NK-92 treated with Interleukin-12 subunit alpha and Interleukin-12 subunit beta, amount 100 ng/mL, for 24 hours (cell line): ENCODE measurements at regions not wholly inside any gene's neighbourhood (a gene's known extent, or its start where the extent isn't known, plus 50 kb on each side); places are given as distances from the start of the nearest gene placed in this dataset.
"Not testable (repeated sequence)": the region's sequence is repeated elsewhere in the genome, so short reads cannot be mapped to it uniquely, and the experiment has no call there.

ENCODE experiments used
- DNase-seq: peaks from one replicate; lab custom pipeline; 2025; lab: John Stamatoyannopoulos, UW

DNA sequence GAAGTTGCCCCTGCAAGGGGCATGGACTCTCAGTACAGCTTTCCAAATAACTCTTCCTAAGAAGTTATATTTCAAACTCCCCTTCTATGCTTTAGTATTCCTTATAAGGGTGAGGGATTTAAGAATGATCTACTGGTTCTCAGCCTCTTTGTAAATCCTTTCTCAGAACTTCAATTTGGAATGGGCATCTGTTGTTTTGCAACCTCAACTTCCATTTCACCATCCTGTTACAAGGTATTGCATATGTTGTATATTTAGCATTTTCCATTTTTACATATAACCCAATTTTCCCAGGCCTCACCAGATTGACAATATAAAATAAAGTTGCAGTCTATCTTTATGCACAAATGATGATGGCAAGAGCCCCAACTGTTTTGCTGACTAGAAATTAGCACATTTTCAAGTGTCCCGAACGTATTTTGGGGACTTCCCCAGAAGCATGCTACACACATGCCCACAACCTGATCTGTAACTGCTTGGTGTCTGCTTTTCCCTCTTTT lies 154.9 kb upstream of the CARMIL1 start:
- DNase-seq, result no peak

DNA sequence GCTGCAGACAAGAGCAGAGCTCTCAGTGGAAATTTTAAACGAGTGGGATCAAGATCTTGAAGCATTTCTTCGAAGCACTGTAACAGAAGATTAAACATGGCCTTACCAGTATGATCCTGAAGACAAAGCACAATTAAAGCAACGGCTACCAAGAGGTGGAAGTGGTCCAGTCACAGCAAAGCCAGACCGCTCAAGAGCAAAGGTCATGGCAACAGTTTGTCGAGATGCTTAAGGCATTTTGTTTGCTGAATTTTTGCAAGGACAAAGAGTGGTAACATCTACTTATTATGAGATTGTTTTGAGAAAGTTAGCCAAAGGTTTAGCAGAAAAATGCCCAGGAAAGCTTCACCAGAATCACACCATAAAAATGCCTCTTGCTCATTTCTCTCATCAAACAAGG lies 153.4 kb upstream of the CARMIL1 start:
- DNase-seq, result no peak

DNA sequence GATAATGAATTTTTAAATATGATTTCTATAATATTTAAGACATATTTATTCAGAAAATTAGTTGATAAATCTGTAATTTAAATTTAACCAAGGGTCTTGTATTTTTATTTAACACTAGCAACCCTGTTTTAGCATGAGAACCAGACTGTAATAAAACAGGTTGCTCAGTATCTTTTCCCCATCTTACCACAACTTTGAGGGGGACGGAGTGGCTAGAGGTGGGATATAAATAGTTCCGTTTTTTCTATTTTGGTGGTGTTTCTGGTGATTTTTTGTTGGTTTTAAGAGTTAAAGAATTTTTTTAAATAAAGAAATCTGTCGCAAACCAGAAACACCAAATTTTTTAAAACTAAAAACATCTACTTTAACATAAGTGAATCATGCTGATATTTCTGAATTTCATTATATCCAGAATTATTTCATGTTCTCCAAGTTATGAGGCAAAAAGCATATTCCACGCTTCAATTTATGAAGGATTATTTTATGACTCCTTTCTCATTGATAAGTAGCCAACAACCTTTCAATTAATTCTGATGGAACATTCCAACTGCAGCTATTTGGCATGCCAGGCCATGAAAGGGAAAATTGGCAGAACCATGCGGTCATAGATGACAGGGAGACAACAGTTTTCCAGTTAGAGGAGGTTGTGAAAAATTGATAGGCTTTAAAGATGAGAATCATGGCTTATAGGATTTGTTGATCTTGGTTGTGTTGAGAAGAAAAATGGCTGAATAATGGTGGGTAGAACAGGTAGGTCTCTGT lies 151.9 kb upstream of the CARMIL1 start:
- no peak for DNase-seq

DNA sequence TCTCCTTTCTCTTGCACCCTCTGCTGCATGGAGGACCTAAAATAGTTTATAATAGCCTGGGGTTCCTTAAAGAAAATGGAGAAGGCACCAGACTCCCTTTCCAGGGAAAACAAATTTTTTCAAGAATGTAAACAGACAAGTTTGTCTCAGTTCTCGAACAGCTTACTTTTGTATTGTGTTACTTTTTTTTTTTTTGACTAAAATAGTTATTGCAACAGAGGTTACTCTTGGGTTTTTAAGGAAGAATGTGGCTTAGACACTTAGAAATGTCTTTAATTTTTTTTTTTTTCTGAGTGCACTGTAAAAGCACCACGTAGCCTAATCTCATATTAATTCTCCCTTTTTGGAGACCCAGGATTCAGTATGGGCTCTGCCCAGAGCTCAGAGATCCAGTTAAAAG lies 148.7 kb upstream of the CARMIL1 start:
- no peak for DNase-seq

DNA sequence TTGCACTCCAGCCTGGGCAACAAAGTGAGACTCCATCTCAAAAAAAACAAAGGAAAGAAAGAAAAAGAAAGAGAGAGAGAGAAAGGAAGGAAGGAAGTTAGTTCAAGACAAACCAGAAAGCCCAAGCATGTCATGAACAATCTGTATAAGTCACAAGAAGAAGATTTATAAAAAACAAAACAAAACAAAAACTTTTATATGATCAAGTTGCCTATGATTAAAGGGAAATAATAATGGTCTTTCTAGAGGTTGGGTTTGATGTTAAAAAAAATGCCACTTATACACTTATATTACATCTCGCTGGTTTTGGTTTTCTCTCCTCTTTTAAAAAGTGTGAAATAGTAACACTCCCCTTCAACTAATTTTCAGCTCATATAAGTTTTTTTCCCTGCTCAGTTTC lies 146.2 kb upstream of the CARMIL1 start:
- no peak for DNase-seq

DNA sequence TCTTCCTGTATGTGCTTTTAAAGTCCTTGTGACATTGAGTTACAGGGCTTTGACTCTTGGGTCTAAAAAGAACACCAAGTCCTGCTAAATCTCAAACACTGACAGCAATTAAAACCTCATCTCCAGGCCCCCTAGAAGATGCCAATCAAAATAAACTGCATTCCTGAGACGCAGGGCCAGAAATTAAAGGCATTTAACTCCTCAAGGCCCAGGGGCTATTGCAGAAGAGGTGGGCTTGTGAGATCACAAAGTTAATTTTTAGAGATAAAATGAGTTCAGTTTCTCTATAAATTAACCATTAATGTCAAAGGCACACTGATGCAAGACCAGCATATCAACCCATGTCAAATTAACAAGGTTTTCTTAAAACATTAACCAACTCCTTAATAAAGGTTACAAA lies 145.6 kb upstream of the CARMIL1 start:
- no peak for DNase-seq

DNA sequence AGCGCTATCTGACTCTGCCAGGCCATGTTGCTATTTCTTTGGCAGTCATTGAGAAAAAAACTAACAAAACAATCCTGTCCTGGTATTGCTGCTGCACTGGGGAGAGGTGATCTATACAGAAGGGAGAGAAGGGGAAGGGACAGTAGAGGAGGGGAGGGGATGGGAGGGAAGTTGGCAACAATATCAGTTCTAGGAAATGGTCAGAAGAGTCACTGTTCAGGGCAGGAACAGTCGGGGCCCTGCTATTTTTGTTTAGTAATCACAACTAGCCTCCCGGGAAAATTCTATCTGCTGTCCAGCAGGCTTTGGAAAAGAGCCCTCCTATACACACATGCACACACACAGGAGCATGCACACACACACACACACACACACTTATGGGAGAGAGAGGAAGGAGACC lies 142.3 kb upstream of the CARMIL1 start:
- peak; percentile 14 for DNase-seq

DNA sequence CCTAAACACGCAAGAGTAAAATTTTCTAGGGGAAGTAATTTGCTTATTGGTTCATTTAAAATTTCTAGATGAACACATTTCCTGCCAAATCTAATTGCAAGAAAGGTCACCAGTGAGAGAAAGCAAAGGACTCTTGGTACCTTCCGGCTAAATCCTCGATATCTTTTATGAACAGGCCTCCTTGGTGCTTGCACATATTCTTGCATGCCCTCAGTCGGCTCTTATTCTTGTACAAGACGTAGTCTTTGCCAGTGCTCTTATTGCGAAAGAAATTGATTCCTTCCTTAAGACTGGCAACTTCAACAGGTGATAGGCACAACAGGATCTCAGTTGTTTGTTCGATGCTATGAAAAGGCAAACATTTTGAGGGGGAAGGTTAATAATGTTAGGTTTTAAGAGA lies 141.7 kb upstream of the CARMIL1 start:
- no peak for DNase-seq

DNA sequence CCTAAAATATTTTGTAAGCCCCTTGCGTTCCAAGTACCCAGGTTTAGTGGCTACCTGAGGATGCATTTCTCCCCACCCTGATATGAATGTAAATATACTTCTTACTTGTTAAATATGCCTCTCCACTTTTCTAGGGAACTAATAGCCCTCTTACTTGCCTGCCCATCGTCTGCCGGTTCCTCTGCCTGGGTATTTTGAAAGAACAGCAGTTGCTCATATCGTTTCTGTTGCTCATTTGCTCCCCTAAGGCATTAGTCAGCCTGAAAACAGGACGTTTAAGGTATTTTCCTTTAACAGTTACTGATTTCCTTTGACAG lies 141.3 kb upstream of the CARMIL1 start:
- peak; percentile 64 for DNase-seq

DNA sequence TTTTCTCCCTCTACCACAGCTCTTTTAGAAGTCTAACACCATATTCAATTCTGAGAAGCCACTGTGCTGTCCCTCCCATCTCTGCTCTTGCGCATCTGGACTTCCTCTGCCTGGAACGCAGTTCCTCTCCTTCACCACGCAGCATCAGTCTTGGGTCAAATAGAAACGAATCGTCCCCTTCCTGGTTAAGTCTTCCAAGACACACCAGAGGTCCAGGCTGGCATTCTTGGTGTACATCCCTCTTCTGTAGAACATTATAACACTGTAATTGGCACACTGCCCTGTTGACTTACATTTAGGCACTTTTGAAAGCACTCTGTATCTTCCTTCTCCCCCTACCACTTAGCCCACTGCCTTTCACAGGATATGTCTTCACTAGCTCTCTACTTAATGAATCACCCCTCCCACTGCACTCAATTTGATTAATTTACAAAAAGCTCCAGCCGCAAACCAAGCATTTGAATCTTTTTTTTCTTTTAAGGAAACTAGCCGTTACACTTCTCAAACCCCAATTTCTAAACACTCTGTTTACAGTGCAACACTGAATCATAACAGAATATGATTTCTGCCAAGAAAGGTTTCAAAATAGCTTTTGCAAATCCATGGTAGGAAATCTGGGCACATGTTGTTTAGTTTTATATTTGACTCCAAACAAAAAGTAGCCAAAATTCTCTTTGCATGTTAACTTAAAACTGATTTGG lies 140.8 kb upstream of the CARMIL1 start:
- peak; percentile 71 for DNase-seq

DNA sequence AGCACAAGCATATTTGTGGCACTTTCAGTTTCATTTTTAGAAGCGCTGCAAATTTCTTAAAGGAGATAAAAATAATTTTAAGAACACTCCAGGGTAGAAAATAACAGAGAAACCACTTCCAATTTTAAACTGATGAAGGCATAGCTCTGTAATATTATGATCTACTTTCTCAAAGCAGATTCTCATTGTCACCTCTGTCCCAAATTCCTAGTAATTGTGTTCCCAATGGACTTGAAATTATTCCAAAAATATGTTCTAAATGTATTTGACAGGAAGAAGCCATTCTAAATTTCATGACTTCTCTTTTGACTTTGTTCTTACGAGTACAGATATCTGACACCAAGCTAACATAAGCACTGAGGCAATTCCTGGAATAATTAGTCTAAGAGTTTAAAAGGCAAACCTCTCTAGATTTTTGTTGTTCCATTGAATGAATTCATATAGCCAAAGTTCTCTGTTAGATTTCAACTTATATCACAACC lies 140.2 kb upstream of the CARMIL1 start:
- no peak for DNase-seq

DNA sequence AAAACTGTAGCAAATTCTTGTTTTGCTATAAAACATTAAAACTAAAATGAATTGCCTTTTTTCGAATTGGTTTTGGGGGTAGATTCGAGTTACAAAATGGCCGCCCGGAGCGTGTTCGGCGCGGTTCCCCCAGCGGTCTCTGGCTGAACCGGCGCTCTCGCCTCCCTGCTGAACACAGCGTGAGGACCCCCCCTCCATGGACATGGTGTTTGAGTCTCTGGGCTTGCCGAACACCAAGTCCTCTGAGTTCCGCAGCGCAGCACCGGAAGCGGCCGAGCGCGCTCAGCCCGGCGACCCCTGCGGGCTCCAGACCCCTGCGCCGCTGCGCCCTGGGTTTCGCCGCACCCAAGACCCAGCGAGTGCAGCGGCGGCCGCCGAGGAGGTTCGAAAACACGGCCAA lies 139.6 kb upstream of the CARMIL1 start:
- not testable (repeated sequence) for DNase-seq

DNA sequence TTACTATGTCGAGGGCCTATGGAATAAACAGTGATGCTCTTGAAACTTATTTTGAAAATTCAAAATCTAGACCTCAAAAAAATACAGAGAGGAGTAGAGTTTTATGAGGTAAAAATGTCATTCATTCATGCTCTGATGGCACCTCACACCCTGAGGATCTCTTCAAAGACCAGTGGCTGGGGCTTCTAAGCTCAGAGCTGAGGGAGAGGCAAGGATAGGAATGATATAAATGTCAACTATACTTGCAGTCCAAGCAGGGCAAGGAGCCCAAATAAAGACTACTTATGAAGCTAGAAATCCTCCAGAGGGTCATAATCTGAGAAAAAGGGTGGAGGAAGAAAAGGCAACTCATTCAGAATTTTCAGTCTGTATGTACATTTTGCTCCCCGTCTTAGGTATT lies 136.7 kb upstream of the CARMIL1 start:
- DNase-seq, result no peak

DNA sequence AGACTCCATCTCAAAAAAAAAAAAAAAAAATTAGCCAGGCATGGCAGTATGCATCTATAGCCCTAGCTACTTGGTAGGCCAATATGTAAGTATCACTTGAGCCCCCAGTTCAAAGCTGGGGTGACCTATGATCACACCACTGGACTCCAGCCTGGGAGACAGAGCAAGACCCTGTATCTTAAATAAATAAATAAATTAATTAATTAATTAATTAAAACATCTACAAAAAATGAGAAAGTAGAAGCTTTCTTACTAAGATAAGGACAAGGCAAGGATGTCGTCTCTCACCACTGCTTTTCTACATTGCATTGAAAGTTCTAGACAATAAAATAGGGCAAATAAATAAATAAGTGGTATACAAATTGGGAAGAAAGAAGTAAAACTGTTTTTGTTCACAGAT lies 134.3 kb upstream of the CARMIL1 start:
- DNase-seq, result no peak

DNA sequence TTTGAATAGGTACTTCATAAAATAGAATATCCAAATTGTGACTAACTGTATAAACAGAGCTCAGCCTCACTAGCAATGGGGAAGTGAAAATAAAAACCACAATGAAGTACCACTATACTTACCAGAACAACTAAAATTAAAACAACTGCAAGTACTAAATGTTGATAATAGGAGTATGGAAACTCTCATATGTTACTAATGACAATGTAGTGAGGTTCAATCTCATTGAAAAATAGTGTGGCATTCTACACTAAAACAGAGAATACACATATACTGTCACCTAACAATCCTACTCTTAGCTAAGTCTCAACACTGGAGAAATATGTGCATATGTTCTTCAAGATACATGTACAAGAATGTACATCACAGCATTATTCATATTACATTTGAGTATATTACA lies 132.0 kb upstream of the CARMIL1 start:
- no peak for DNase-seq

DNA sequence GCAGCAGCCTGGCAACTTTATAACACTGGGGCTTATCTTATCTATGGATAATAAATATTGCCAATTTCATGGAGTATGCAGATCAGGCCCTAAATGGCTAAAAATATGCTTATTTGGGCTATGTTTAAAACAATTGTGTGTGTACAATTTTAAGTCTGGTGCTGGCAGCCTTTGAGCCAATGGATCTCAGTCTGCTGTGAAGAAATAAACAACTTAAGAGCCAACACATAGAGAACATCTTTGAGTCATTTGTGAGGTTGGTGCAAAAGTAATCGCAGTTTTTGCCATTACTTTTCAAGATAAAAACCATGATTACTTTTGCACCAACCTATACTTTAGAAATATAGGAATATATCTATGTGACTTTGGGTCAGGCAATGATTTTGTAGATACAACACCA lies 129.1 kb upstream of the CARMIL1 start:
- DNase-seq, result no peak

DNA sequence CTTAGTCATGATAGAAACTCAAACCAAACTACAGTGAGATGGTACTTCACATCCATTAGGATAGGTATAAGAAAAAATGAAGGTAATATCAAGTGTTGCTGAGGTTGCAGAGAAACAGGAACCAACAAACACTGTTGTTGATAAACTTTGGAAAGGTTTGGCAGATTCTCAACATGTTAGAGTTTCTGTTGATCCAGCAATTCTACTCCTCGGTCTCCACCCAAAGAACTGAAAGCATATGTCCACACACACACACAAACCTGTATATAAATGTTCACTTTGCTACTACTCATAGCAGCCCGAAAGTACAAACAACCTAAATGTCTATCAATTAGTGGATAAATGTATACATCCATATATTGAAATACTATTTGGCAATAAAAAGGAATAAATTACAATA lies 128.3 kb upstream of the CARMIL1 start:
- DNase-seq, result no peak

DNA sequence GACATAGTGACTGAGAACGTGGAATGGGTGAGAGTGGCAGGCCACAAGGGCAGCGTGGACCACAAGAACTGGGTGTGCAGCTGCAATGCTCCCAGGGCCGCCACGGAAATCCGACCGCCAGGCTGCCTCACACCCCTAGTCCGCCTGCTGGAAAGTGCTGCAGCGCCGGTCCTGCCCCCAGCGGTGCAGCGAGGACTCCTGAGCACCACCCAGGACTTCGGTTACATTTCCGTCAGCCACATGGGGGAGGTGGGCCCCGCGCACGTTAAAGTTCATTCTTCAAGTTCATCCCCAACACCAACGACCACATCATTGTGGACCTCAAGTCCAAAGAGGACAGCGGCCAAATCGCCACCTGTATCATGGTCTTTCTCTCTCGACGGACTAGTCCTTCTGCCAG lies 126.1 kb upstream of the CARMIL1 start:
- DNase-seq, result no peak

DNA sequence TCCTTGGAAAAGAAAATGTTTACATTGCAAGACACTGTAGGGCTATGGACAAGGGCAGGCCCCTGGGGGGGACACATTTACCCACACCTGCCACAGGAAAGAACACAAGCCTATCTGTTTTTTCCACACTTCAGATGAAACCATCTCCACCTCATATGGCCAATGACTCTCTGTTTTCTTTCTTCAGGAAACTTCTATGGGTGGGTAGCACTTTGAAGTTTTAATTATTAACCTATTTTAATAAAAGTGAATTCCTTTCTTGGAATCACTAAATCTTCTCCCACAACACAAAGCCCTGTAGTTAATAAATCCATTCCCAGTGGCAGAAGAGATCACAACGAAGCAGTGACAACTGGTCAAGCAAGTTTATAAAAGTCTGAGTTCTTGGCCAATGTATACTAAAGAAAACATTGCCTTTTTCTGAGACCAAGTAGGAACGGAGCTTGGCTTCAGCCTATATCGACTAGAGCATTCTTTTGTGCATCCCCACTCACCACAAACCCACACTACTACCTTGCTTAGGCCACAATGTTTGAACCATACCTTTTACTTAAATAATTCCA lies 125.1 kb upstream of the CARMIL1 start:
- DNase-seq, result no peak

DNA sequence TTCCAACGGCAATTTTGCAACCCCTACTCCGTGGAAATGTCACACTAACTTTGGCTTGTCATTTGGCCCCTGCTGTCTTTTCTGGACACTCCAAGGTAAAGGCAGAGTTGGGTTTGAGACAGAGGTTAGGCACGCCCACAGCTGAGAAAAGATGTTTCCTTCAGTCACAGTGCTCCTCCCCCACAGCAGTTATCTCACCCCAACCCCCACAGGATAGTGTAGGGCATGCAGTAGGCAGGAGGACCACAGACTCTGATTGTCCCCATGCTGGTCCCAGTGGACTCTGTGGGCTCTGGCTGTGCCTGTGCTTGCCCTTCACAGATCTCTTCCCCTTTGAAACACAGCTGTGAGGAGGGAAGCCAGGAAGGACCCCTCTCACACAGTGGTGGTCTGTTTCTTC lies 124.0 kb upstream of the CARMIL1 start:
- DNase-seq, result no peak

DNA sequence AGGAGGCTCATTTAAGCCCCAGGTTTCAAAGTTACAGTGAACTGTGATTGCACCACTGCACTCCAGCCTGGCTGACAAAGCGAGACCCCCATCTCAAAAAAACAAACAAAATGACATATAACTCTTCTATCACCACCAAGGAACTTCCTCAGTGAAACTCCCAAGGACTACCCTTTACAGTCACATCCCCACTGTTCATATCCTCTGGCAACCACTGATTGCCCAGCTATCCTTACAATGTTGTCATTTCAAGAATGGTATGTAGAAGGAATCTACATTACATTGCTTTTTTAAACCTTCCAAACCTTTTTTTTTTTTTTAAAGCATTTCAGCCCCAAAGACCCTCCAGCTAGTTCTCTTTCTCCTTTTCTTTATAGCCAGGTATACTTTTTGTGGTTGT lies 123.1 kb upstream of the CARMIL1 start:
- DNase-seq, result no peak

DNA sequence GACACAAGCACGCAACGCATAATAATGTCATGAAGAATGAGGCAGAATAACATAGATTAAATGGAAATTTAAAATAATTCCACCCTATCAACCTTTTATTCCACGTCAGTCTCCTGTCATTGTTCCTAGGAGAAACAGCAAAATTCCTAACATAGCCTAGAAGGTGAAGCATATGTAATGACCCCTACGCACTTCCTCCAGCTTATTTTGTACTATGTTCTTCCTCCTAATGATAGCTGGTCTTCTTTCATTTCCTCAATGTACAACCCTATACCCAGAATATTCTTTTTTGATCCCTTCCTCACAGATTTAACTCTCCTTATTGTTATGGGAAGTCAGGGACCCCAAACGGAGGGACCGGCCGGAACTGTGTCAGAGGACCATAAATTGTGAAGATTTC lies 122.0 kb upstream of the CARMIL1 start:
- DNase-seq, result no peak

DNA sequence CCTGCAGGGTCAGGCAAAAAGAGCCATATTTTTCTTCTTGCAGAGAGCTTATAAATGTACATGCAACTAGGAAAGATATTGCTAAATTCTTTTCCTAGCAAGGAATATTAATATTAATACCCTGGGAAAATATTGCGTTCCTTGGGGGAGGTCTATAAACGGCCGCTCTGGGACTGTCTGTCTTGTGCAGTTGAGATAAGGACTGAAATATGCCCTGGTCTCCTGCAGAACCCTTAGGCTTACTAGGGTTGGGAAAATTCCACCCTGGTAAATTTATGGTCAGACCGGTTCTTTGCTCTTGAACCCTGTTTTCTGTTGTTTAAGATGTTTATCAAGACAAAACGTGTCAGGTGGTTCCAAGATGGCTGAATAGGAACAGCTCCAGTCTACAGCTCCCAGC lies 121.3 kb upstream of the CARMIL1 start:
- no peak for DNase-seq
